ENCODE measurements at regions not wholly inside any gene's neighbourhood (a gene's known extent, or its start where the extent isn't known, plus 50 kb on each side); places are given as distances from the start of the nearest gene placed in this dataset.

DNA sequence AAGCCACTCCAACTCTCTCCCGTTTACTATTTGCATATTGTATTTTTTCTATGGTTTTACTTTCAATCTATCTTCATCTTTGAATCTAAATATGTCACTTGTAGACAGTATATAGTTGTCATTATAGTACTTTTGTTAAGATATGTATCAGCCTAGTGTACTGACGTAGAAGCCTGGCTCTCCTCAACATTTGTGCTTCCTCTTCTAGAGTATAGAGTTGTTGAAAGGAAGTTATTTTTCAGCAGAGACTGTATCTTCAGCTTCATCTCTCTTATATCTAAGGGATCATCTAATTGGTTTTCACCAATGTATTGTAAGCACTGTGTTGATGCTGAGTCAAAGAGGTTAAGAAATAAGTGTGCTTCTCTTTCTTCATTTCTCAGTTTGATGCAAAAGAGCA is 192.8 kb downstream of the LMO4 start:
- TF ChIP-seq POLR2A (IDR thresholded peaks at IDR 0.05) = no peak
- TF ChIP-seq, protein P1, sequence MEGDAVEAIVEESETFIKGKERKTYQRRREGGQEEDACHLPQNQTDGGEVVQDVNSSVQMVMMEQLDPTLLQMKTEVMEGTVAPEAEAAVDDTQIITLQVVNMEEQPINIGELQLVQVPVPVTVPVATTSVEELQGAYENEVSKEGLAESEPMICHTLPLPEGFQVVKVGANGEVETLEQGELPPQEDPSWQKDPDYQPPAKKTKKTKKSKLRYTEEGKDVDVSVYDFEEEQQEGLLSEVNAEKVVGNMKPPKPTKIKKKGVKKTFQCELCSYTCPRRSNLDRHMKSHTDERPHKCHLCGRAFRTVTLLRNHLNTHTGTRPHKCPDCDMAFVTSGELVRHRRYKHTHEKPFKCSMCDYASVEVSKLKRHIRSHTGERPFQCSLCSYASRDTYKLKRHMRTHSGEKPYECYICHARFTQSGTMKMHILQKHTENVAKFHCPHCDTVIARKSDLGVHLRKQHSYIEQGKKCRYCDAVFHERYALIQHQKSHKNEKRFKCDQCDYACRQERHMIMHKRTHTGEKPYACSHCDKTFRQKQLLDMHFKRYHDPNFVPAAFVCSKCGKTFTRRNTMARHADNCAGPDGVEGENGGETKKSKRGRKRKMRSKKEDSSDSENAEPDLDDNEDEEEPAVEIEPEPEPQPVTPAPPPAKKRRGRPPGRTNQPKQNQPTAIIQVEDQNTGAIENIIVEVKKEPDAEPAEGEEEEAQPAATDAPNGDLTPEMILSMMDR (IDR thresholded peaks at IDR 0.05) = no peak
